Endothelial cell (in vitro differentiated cells): ENCODE measurements at regions not wholly inside any gene's neighbourhood (a gene's known extent, or its start where the extent isn't known, plus 50 kb on each side); places are given as distances from the start of the nearest gene placed in this dataset.
A peak's percentile ranks its signal among the peaks of the same experiment; 100 is the strongest.

Source experiments
- DNase-seq: peaks from one replicate; pipeline ENCODE4 v3.0.0; 2021; ENCODE audit warnings: low spot score
- H3K27ac Mint-ChIP-seq: one replicate; pipeline ENCODE4 v1.8.0; 2021; ENCODE audit warnings: mixed read lengths, inconsistent platforms; ENCODE audit not compliant: unreplicated experiment
- H3K27me3 Mint-ChIP-seq: one replicate; pipeline ENCODE4 v1.8.0; 2021; ENCODE audit warnings: mild to moderate bottlenecking, moderate library complexity, mixed read lengths, inconsistent platforms; ENCODE audit not compliant: unreplicated experiment
- H3K36me3 Mint-ChIP-seq: one replicate; pipeline ENCODE4 v1.8.0; 2021; ENCODE audit warnings: mild to moderate bottlenecking, low read depth, mixed read lengths, inconsistent platforms; ENCODE audit not compliant: unreplicated experiment
- H3K4me1 Mint-ChIP-seq: one replicate; pipeline ENCODE4 v1.8.0; 2021; ENCODE audit warnings: mild to moderate bottlenecking, mixed read lengths, inconsistent platforms; ENCODE audit not compliant: unreplicated experiment
- H3K4me3 Mint-ChIP-seq: one replicate; pipeline ENCODE4 v1.8.0; 2021; ENCODE audit warnings: mild to moderate bottlenecking, mixed read lengths, inconsistent platforms; ENCODE audit not compliant: unreplicated experiment
- H3K9me3 Mint-ChIP-seq: one replicate; pipeline ENCODE4 v1.8.0; 2021; ENCODE audit warnings: mixed read lengths, inconsistent platforms; ENCODE audit not compliant: unreplicated experiment
- CTCF ChIP-seq: fragments of 200-600 bp; sonication (generic); IDR thresholded peaks from one replicate; pipeline ENCODE4 v1.5.0; 2021; ENCODE audit warnings: antibody characterized with exemption; ENCODE audit not compliant: unreplicated experiment

DNA sequence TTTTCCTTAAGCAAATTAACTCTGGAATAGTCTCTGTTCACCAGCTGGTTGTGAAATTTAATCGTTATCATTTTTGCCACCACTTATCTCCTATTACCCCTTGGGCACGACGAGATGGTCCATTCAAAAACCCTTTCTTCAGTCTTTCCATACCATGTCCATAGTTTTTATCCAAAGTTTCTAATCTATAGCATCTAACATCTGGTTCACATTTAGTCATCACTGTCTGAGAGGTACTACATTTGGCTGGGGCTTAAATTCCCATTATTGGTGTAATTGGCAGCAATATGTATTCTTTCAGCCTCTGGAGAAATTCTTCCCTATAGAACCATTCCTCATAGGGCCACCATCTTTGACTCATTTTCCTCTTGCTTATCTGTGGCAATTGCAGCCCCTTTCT, 163.5 kb downstream of the CCER1 start:
- Mint-ChIP-seq H3K27ac (no peak overlapping the region), H3K4me1 (no peaks in the 10 kb centered on the region), H3K4me3 (no peak overlapping the region), H3K36me3 (no peaks in the 10 kb centered on the region), H3K9me3 (no peaks in the 10 kb centered on the region), H3K27me3 (peaks cover 3% of the 10 kb centered on the region)
- no peak for DNase-seq
- no peak for TF ChIP-seq CTCF

DNA sequence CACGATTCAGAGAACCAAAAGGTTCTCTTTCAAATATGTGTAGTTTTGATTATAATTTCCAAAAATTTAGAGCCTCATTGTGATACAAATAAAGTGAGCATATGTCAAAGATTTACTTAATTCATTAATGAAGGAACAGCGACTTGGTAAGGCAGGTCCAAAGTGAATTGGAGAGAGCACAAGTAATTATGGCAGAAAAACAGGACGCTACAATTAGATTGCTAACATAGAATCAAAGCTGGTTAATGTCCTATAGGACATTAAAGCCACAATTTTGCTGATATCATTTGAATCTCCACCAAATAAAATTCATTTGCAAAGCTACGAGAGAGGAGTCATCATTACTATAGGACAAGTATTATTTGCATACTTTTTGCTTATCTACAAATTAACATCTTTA, 164.2 kb downstream of the CCER1 start:
- no peaks in the 10 kb centered on the region for H3K36me3 Mint-ChIP-seq
- DNase-seq: no peak
- no peak overlapping the region for H3K27ac Mint-ChIP-seq
- no peaks in the 10 kb centered on the region for H3K4me1 Mint-ChIP-seq
- H3K4me3 Mint-ChIP-seq: no peak overlapping the region
- H3K9me3 Mint-ChIP-seq: no peaks in the 10 kb centered on the region
- TF ChIP-seq CTCF: no peak
- H3K27me3 Mint-ChIP-seq: peaks cover 3% of the 10 kb centered on the region

- H3K4me1 Mint-ChIP-seq: peaks cover 14% of the 10 kb centered on the region
- TF ChIP-seq CTCF: no peak
- DNase-seq: no peak
- no peaks in the 10 kb centered on the region for H3K36me3 Mint-ChIP-seq
- no peak overlapping the region for H3K27ac Mint-ChIP-seq
- H3K9me3 Mint-ChIP-seq: no peaks in the 10 kb centered on the region
- H3K27me3 Mint-ChIP-seq: peaks cover 1% of the 10 kb centered on the region
- no peak overlapping the region for H3K4me3 Mint-ChIP-seq
Measured at GRCh38 chr12:90773491-90773890, 181.5 kb downstream of the CCER1 start.

DNA sequence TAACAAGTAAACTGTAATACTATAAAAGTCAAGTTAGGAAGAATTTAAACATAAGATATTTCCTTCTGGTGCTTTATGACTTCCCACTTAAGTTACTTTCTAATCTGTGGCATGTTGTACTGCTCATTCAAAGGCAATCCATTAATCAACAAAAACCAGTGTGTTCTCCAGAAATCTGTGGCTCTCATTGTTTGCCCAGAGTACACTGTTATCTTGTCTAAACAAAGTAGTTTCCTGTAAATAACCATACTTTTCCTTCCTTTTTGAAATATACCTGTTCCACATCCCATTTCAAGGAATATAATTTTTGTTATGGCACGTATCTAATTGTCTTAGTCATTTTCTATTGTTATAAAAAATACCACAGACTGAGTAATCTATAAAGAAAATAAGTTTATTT, 184.1 kb downstream of the CCER1 start:
- TF ChIP-seq CTCF: no peak
- no peak overlapping the region for H3K4me3 Mint-ChIP-seq
- no peaks in the 10 kb centered on the region for H3K9me3 Mint-ChIP-seq
- no peaks in the 10 kb centered on the region for H3K27me3 Mint-ChIP-seq
- H3K27ac Mint-ChIP-seq: peak overlapping the region; percentile 62
- peaks cover 14% of the 10 kb centered on the region for H3K4me1 Mint-ChIP-seq
- no peaks in the 10 kb centered on the region for H3K36me3 Mint-ChIP-seq
- no peak for DNase-seq

DNA sequence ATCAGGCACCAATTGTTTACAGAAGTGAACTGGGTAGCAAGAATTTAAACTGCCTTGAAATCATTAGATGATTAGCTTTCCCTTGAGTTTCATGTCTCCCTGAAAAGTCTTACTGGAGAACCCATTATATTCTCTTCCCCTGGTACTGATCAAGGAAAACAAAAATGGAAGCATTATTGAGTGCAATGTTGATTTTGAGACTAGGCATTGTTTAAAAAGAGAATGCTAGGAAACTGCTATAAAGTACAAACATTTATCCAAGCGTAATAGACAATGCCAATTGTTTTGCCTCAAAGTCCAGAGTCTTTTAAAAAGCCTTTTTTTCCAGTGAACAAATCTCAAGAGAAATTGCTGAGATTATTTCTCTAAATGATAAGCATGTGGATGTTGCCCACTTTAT, 197.0 kb downstream of the CCER1 start:
- no peak for TF ChIP-seq CTCF
- peak overlapping the region; percentile 80 for H3K27ac Mint-ChIP-seq
- no peaks in the 10 kb centered on the region for H3K27me3 Mint-ChIP-seq
- H3K9me3 Mint-ChIP-seq: no peaks in the 10 kb centered on the region
- peaks cover 4% of the 10 kb centered on the region for H3K4me1 Mint-ChIP-seq
- H3K4me3 Mint-ChIP-seq: no peak overlapping the region
- no peak for DNase-seq
- no peaks in the 10 kb centered on the region for H3K36me3 Mint-ChIP-seq
